A204.1 (cell line): ENCODE measurements at regions not wholly inside any gene's neighbourhood (a gene's known extent, or its start where the extent isn't known, plus 50 kb on each side); places are given as distances from the start of the nearest gene placed in this dataset.

ENCODE experiments used
- FAIRE-seq: peaks from 2 replicates; lab custom pipeline; 2012; peaks lifted over from hg19 to GRCh38; lab: Jason Lieb, UNC

DNA sequence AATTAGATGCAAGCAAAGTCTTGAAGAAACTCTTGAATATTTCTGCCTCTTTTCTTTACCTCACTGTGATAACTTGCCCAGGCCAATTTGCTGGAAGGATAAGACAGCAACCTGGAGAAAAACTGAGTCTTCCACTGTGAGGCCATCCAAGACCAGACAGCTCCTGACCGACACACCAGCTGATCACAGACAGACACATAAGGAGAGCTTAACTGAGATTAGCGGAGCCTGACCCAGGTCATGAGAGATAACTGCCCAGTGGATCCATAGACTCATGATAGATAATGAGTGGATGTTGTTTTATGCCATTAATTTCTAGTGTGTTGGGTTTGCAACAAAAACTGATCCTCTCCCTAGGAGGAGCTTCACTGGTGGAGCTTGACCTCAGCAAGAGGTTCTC is 64.4 kb upstream of the NOX3 start:
- no peak for FAIRE-seq

DNA sequence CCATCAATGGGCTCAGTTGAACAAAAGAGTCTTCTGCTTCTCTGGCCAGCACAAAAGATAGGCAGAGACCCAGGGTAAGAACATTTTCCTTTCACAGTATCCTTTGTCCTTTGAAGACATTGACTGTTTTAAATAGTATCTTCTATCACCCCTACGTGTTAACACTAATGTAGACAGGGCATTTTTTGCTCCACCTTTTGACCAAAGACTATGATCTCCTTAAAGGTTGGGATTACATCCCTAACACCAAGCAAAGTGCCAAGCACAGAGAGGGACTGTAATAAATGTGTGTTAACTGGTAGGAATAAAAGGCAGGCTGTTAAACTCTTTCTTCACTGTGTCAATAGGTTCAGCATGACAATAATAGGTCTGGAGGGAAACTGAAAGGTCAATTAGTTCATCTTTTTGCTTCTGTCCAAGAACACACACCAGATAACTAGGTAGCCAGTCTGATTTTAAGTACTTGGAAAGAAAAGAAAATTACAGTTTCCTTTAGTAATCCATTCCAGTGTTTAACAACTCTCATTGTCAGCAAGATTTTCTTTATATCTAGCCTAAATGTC is 63.6 kb upstream of the NOX3 start:
- no peak for FAIRE-seq

DNA sequence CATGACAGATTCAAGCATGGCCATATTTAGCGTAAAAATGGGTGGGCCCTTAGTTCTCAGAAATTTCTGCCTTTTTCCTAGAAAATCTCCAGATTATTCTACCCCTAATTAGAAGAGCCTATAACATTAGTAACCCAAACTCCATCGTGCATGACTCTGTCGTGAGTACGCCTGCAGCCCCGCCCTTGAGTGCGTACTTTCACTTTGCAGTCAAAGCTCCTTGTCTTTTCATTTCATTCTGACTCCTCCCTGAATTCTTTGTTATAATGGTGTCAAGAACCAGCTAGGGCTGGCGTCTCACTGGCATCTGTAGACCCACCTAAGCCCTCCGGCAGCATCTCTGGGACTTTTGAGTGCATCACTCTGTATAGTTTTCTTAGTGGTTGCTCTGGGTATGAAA is 61.7 kb upstream of the NOX3 start:
- FAIRE-seq = no peak

DNA sequence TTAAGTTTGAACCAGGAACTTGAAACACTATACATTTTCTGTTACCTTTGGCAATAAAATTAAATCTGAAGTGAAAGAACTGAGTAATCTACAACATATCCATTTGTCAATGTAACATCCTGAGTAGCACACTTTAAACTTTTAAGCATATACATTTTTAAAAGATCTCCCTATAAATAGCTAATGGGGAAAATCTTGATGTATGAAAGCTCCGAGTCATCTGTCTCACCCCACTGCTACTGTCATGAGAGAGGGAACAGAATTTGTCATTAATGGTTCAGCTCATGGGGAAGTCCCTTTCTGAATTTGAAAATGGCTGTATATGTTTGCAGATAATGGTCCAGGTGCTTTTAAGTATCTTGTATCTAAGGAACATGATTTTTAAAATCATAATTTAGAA is 55.2 kb upstream of the NOX3 start:
- FAIRE-seq = no peak

DNA sequence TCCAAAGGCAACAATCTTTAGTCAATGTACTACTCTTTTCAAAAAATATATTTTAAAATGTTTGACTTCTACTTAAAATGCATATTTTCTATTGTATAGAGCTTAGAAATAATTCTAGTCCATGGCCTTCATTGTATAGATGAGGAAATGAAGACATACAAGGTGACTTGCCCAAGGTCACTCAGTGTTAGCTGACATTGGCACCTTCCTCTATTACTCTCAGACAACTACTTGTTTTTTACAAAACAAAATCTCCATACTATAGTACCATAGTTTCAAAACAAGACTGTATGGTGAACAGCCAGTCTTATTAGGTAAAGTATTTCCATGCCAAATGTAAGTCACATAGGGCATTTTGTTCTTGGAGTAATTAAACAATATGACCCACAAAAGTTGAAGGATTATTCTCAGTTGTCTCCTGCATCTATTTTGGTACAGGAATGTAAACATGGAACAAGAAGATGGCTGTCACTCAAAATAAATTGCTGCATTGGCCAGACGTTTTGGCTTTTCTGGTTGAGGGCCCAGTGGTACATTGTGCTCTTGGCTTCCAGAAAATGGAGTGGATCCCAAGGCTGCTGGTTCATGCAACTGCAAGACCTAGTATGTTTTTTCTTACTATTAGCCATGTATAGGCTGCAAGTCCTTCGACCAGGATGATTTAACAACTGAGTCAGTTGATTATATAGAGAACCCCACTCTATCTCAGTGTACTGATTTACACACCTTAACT is 54.3 kb upstream of the NOX3 start:
- no peak for FAIRE-seq

DNA sequence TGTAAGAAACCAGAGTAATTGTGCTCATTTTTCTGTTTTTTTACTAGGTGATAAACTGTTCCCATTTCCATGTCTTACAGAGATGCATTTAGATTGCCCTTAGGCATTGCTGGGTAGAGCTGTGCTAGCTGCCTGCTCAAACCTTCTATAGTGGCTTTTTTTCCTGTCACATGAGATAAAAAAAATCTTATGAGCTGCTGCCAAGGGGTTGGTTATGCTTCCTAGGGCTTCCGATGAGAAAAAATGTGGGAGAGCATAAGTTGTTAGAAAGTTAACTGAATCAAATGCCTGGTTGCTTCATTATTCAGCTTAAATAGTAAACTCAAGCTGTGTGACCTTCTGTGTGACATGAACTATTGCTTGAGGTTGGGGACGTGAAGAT is 50.0 kb upstream of the NOX3 start:
- FAIRE-seq = no peak
